Fibroblast of the aortic adventitia (primary cell): ENCODE measurements at regions not wholly inside any gene's neighbourhood (a gene's known extent, or its start where the extent isn't known, plus 50 kb on each side); places are given as distances from the start of the nearest gene placed in this dataset.

Experiments
- DNase-seq: peaks from one replicate; pipeline ENCODE4 v3.0.0-alpha.2; 2010; ENCODE audit warnings: low read depth
- H3K4me3 ChIP-seq: 2 replicates; pipeline ENCODE4 v1.5.1; 2011; ENCODE audit warnings: low read depth, mild to moderate bottlenecking, control low read depth, low read length, moderate library complexity
- CTCF ChIP-seq: IDR thresholded peaks from 2 replicates; pipeline ENCODE4 v1.5.1; 2011; ENCODE audit warnings: mild to moderate bottlenecking, low read length, control low read depth, inconsistent platforms; ENCODE audit not compliant: insufficient read depth

GRCh38 chr15:70192490-70192889, 94.8 kb upstream of the TLE3 start:
- TF ChIP-seq CTCF: no peak
- DNase-seq: no peak
- H3K4me3 ChIP-seq: no peak overlapping the region

- no peak for TF ChIP-seq CTCF
- DNase-seq: no peak
- H3K4me3 ChIP-seq: no peak overlapping the region
Observed at GRCh38 chr15:70192041-70192440, 94.3 kb upstream of the TLE3 start.

GRCh38 chr15:70190965-70191364, 93.2 kb upstream of the TLE3 start:
- no peak for DNase-seq
- TF ChIP-seq CTCF: no peak
- no peak overlapping the region for H3K4me3 ChIP-seq

- no peak for DNase-seq
- H3K4me3 ChIP-seq: no peak overlapping the region
- no peak for TF ChIP-seq CTCF
Observed at GRCh38 chr15:70189826-70190695, 92.3 kb upstream of the TLE3 start.

- DNase-seq: no peak
- no peak overlapping the region for H3K4me3 ChIP-seq
- TF ChIP-seq CTCF: no peak
Observed at GRCh38 chr15:70188286-70188685, 90.6 kb upstream of the TLE3 start.

GRCh38 chr15:70187331-70187730, 89.6 kb upstream of the TLE3 start:
- H3K4me3 ChIP-seq: no peak overlapping the region
- DNase-seq: no peak
- TF ChIP-seq CTCF: no peak

- H3K4me3 ChIP-seq: no peak overlapping the region
- TF ChIP-seq CTCF: no peak
- no peak for DNase-seq
Observed at GRCh38 chr15:70186152-70186551, 88.4 kb upstream of the TLE3 start.
